Forelimb muscle (tissue), 1 donor: ENCODE measurements at regions not wholly inside any gene's neighbourhood (a gene's known extent, or its start where the extent isn't known, plus 50 kb on each side); places are given as distances from the start of the nearest gene placed in this dataset.
"Not testable (repeated sequence)": the region's sequence is repeated elsewhere in the genome, so short reads cannot be mapped to it uniquely, and the experiment has no call there.

ENCODE experiments used
- DNase-seq: peaks from one replicate; pipeline ENCODE4 v3.0.0-alpha.2; 2013; ENCODE audit warnings: low read depth

- no peak for DNase-seq
Observed at GRCh38 chr1:229885568-229886495, 181.2 kb upstream of the GALNT2 start.

GRCh38 chr1:229886636-229887035, 180.4 kb upstream of the GALNT2 start:
- DNase-seq = no peak

- no peak for DNase-seq
Observed at GRCh38 chr1:229887043-229887822, 179.8 kb upstream of the GALNT2 start.

DNA sequence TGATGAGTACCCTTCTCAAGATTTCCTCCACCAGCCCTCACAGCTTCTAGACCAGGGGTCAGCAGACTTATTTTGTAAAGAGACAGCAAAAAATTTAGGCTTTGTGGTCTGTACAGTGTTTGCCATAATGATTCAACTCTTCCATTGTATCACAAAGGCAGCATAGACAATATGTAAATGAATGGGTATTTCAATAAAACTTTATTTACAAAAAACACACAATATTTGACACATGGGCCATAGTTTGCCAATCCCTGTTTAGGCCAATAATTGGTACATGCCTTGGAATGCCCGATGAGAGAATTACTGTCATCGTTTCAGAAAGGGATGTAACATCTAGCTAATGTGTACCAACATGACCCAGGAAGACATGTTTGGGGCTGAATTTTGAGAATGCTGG, 178.9 kb upstream of the GALNT2 start:
- DNase-seq = no peak

- DNase-seq = no peak
Observed at GRCh38 chr1:229888561-229889001, 178.5 kb upstream of the GALNT2 start.

- no peak for DNase-seq
Observed at GRCh38 chr1:229889031-229889517, 178.0 kb upstream of the GALNT2 start.

DNA sequence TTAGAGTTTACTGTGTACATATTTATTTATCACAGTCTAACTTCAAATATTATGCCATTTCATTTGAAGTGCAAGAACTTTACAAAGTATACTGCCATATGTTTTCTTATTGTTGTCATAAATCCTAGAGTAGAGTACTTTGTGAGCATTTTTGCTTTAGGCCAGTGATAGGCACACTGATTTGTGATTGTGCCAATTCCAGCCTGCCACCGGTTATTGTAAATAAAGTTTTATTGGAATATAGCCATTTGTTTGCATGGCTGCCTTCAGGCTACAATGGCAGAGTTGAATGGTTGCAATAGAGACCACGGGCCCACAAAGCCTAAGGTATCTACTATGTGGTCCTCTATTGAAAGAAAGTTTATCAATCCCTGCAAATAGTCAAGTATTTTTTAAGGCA, 175.8 kb upstream of the GALNT2 start:
- DNase-seq = no peak

GRCh38 chr1:229892515-229893117, 174.4 kb upstream of the GALNT2 start:
- no peak for DNase-seq

- no peak for DNase-seq
Observed at GRCh38 chr1:229893762-229894444, 173.1 kb upstream of the GALNT2 start.

DNA sequence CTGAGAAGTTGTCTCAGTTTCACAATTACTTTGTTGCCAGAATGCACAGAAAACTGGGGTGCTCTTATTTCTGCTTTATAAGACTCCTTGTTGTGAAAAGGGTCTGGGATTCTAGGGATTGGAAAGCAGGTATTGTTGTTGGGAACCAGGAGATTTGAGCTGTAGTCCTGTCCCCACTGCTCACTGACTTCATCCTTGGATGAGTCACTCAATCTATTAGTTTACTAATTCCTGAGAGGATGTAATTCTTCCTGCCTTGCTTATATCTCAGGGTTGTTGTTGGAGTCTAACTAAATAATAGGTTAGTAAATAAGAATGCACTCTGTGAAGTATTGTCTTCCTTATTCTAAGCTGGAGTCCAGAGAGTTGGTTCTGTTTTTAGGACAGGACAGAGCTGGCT, 172.5 kb upstream of the GALNT2 start:
- no peak for DNase-seq

- DNase-seq = no peak
Observed at GRCh38 chr1:229895605-229896004, 171.4 kb upstream of the GALNT2 start.

DNA sequence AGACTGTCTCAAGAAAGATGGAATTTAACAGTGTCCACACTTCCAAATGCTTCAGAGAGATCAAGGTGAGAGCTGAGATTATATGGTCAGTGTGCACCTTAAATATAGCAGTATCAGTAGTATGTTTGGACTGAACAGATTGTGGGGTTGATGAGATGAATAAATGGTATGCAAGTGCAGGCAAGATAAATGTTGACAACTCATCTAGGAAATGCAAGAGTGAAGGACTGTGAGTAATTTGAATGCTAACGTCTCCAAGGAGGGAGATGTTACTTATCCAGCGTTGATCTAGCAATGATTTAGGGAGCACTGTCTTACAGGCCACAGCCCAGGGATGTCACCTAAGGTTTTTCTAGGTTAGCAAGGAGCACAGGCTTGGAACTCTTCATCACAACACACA, 170.7 kb upstream of the GALNT2 start:
- DNase-seq = no peak

- DNase-seq = no peak
Observed at GRCh38 chr1:229896861-229897260, 170.2 kb upstream of the GALNT2 start.

- no peak for DNase-seq
Observed at GRCh38 chr1:229897501-229897900, 169.5 kb upstream of the GALNT2 start.

GRCh38 chr1:229900220-229900619, 166.8 kb upstream of the GALNT2 start:
- DNase-seq = no peak

DNA sequence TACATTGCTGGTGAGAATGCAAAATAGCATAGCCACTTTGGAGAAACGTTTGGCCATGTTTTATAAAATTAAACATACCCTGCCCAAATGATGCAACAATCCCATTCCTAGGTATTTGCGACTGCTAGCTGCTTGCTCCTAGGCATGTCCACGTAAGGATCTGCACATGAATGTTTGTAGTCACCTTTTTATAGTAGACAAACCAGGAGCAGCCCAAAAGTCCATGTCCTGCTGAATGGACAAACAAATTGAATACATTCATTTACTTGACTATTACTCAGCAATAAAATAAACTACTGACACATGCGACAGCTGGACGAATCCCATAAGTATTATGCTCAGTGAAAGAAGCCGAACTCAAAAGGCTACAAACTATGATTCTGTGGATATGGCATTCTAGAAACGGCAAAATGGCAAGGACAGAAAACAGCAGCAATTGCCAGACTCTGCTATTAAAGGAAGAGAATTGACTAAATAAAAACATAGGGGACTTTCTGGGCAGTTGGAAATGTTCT, 161.9 kb upstream of the GALNT2 start:
- DNase-seq = no peak

DNA sequence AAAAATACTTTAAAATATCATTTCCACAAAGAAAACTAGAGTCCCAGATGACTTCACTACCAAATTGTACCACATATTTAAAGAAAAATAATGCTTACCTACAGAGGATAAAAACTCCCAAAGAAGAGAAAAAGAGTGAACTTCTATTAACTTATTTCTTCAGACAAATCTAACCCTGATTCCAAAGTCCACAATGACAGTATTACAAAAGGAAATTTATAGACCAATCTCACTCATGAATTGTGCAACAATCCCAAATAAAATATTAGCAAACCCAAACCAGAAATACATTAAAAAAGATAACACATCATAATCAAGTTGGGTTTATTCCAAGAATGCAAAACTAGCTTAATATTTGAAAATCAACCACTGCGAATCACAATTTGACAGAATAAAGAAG, 161.4 kb upstream of the GALNT2 start:
- no peak for DNase-seq

DNA sequence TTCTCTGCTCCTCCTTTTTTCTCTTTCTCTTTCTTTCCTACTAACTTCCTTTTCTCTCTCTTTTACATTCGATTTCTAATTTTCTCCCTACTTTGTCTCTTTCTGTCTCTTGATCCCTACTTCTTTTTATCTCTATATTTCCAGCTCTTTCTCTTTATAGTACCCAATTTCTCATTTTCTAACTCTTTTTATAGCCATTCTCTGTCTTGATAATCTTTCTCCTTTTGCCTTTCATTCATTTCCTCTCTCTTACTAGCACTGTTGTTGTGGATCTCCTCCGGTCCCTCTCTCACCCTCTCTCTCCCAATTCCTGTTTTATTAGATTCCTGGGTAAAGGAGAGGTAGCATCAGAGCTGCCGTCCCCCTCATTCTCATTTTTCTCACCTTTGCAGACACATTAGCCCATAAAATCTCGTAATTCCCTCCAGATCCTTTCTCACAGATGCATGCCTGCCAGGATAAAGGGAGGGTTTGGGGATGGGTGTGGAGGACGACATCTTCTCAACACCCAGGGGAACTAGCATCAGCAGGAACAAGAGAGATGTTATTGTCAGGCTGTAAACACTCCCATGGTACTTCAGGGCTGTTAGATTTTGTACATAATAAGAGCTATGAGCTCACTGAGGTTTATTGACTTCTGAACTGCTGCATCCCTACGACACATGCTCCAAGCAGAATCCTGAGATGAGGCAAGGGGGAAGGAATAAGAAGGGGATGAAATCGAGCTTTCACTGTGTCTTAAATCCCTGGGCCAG, 159.0 kb upstream of the GALNT2 start:
- DNase-seq = no peak

DNA sequence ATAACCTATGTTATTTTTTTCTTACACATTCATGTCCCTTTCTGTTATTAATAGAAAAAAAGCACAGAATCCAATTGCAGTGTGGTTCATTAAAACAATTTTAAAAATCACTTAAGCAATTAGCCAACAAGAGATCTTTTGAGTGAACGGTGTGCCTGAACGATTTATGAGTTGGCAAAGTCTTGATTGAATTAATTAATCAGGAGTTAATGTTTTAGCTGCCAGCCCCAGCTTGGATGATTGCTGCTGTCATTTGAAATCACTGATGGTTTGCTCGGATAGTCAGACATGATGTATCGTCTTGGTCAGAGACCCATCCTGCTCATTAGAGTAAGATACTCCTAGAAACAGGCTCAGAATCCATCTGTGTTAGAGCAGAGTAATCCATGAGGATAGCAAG, 158.3 kb upstream of the GALNT2 start:
- DNase-seq = no peak

GRCh38 chr1:229913489-229913888, 153.5 kb upstream of the GALNT2 start:
- DNase-seq = no peak

DNA sequence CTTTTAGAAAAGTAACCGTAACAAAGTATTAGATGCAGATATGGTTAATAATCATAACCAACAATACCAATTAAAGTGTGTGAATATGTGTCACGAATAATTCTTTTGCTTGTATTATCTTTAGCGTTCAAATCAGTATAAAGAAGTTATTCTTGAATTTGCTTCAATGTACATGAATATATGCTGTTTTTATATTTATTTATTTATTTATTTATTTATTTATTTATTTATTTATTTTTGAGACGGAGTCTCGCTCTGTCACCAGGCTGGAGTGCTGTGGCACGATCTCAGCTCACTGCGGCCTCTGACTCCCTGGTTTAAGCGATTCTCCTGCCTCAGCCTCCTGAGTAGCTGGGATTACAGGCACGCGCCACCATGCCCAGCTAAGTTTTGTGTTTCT, 147.6 kb upstream of the GALNT2 start:
- DNase-seq = not testable (repeated sequence)
